Small intestine (tissue), 7 donors: ENCODE measurements at regions not wholly inside any gene's neighbourhood (a gene's known extent, or its start where the extent isn't known, plus 50 kb on each side); places are given as distances from the start of the nearest gene placed in this dataset.
"Not testable (repeated sequence)": the region's sequence is repeated elsewhere in the genome, so short reads cannot be mapped to it uniquely, and the experiment has no call there.

Experiments used
- DNase-seq, 2 donors: peaks; one replicate each; pipeline versions ENCODE4 v3.0.0 to v3.0.0-alpha.2; 2013
- FAIRE-seq: peaks from 2 replicates; lab custom pipeline; 2012; peaks lifted over from hg19 to GRCh38; lab: Jason Lieb, UNC
- H3K27ac ChIP-seq, 3 donors: one replicate each; pipeline ENCODE4 v1.5.1; 2013; ENCODE audit warnings: low read length in 2 of 3, mild to moderate bottlenecking in 2 of 3, control low read depth in 1 of 3, inconsistent platforms in 1 of 3, low read depth in 1 of 3, moderate library complexity in 1 of 3
- H3K27me3 ChIP-seq, 3 donors: one replicate each; pipeline ENCODE4 v1.6.1; 2013; ENCODE audit warnings: low read length in 3 of 3, inconsistent platforms in 1 of 3; ENCODE audit not compliant: control insufficient read depth in 3 of 3, insufficient read depth in 3 of 3
- H3K36me3 ChIP-seq, 3 donors: one replicate each; pipeline ENCODE4 v1.6.1; 2013; ENCODE audit warnings: low read length in 3 of 3, inconsistent platforms in 1 of 3, low read depth in 1 of 3, mild to moderate bottlenecking in 1 of 3, moderate library complexity in 1 of 3; ENCODE audit not compliant: control insufficient read depth in 3 of 3, insufficient read depth in 2 of 3
- H3K4me1 ChIP-seq, 3 donors: one replicate each; pipeline ENCODE4 v1.6.1; 2013; ENCODE audit warnings: low read length in 2 of 3, inconsistent platforms in 1 of 3, low read depth in 1 of 3, mild to moderate bottlenecking in 1 of 3, moderate library complexity in 1 of 3; ENCODE audit not compliant: control insufficient read depth in 3 of 3, insufficient read depth in 2 of 3
- H3K4me3 ChIP-seq, 3 donors: one replicate each; pipeline ENCODE4 v1.5.1; 2013; ENCODE audit warnings: low read length in 3 of 3, control low read depth in 1 of 3, inconsistent platforms in 1 of 3, low read depth in 1 of 3, mild to moderate bottlenecking in 1 of 3, moderate library complexity in 1 of 3
- H3K9me3 ChIP-seq, 2 donors: one replicate each; pipeline ENCODE4 v1.6.1; 2013; ENCODE audit warnings: low read depth in 1 of 2, low read length in 1 of 2; ENCODE audit not compliant: control insufficient read depth in 2 of 2, insufficient read depth in 1 of 2
- WGBS, 3 donors: extraction: QIAGEN DNeasy Blood & Tissue Kit; methylation state at CpG; one replicate each; pipeline ENCODE4 v1.1.7; 2013; 5-methylcytosine and 5-hydroxymethylcytosine counted together
- donor health status: healthy with polysubstance abuse.
- donor health status: control.
- donor health status: control.
- donor health status: Bipolar disorder and iron deficiency.
- donor health status: healthy.

GRCh38 chr7:110507369-110507768, 583.6 kb upstream of the LRRN3 start:
- DNase-seq: no peak
- WGBS, 3 donors: 13 to 65% (median 33%) methylated on average over 1 of the region's 1 CpG
- Histone ChIP-seq H3K36me3 (no peaks in the 10 kb centered on the region), H3K27me3 (no peaks in the 10 kb centered on the region), H3K4me1 (no peaks in the 10 kb centered on the region), H3K4me3 (no peak overlapping the region), H3K27ac (no peak overlapping the region), H3K9me3 (no peaks in the 10 kb centered on the region)
- FAIRE-seq: no peak

GRCh38 chr7:110507832-110508231, 583.1 kb upstream of the LRRN3 start:
- Histone ChIP-seq H3K4me3 (no peak overlapping the region), H3K27me3 (no peaks in the 10 kb centered on the region), H3K9me3 (no peaks in the 10 kb centered on the region), H3K4me1 (no peaks in the 10 kb centered on the region), H3K27ac (no peak overlapping the region), H3K36me3 (no peaks in the 10 kb centered on the region)
- FAIRE-seq (no peak), DNase-seq (no peak)

- H3K27me3 ChIP-seq, H3K4me3 ChIP-seq, H3K36me3 ChIP-seq, H3K4me1 ChIP-seq, FAIRE-seq, H3K27ac ChIP-seq, DNase-seq: not testable (repeated sequence)
- peaks cover 0 to 14% of the 10 kb centered on the region in 2 donors for H3K9me3 ChIP-seq
- 53 to 71% (median 53%) methylated on average over 5 of the region's 5 CpGs for WGBS, 3 donors
These were observed 575.9 kb upstream of the LRRN3 start for GRCh38 chr7:110514975-110515551.

GRCh38 chr7:110519851-110520250, 571.1 kb upstream of the LRRN3 start:
- FAIRE-seq (no peak), DNase-seq (no peak)
- 84 to 91% (median 87%) methylated on average over 7 to 8 of the region's 8 CpGs for WGBS, 3 donors

GRCh38 chr7:110521357-110521911, 569.5 kb upstream of the LRRN3 start:
- H3K36me3 ChIP-seq: no peaks in the 10 kb centered on the region
- H3K27me3 ChIP-seq: no peaks in the 10 kb centered on the region
- H3K9me3 ChIP-seq: peaks cover 0 to 14% of the 10 kb centered on the region in 2 donors
- DNase-seq (peak in 1 of 2 donors; percentile 6), FAIRE-seq (no peak)
- no peak overlapping the region for H3K4me3 ChIP-seq
- 30 to 60% (median 53%) methylated on average over 8 of the region's 8 CpGs for WGBS, 3 donors
- H3K4me1 ChIP-seq: peaks cover 0 to 11% (median 0%) of the 10 kb centered on the region in 3 donors
- H3K27ac ChIP-seq: no peak overlapping the region

More at GRCh38 chr7:110519851-110520250, 571.1 kb upstream of the LRRN3 start:
- Histone ChIP-seq H3K4me1 (peaks cover 0 to 11% (median 0%) of the 10 kb centered on the region in 3 donors), H3K27ac (no peak overlapping the region), H3K36me3 (no peaks in the 10 kb centered on the region), H3K4me3 (no peak overlapping the region), H3K27me3 (no peaks in the 10 kb centered on the region), H3K9me3 (peaks cover 0 to 14% of the 10 kb centered on the region in 2 donors)

GRCh38 chr7:110522061-110522760, 568.7 kb upstream of the LRRN3 start:
- H3K27ac ChIP-seq: peak overlapping the region in 1 of 3 donors; percentile 57
- H3K36me3 ChIP-seq: no peaks in the 10 kb centered on the region
- peaks cover 0 to 14% of the 10 kb centered on the region in 2 donors for H3K9me3 ChIP-seq
- 18 to 58% (median 33%) methylated on average over 5 of the region's 5 CpGs for whole genome bisulfite sequencing, 3 donors
- H3K27me3 ChIP-seq: no peaks in the 10 kb centered on the region
- DNase-seq (peak; percentile 23 to 51), FAIRE-seq (no peak)
- no peak overlapping the region for H3K4me3 ChIP-seq
- H3K4me1 ChIP-seq: peaks cover 0 to 11% (median 0%) of the 10 kb centered on the region in 3 donors

- FAIRE-seq: no peak
These were observed 568.1 kb upstream of the LRRN3 start for GRCh38 chr7:110522761-110523200.

GRCh38 chr7:110529175-110529574, 561.8 kb upstream of the LRRN3 start:
- FAIRE-seq: no peak
- Histone ChIP-seq H3K4me3 (no peak overlapping the region), H3K4me1 (no peaks in the 10 kb centered on the region)

More at GRCh38 chr7:110522761-110523200, 568.1 kb upstream of the LRRN3 start:
- no peaks in the 10 kb centered on the region for H3K36me3 ChIP-seq
- peak; percentile 51 to 77 for DNase-seq
- H3K27ac ChIP-seq: peak overlapping the region in 1 of 3 donors; percentile 57
- peaks cover 0 to 14% of the 10 kb centered on the region in 2 donors for H3K9me3 ChIP-seq
- 13 to 36% (median 30%) methylated on average over 3 of the region's 3 CpGs for WGBS, 3 donors
- no peaks in the 10 kb centered on the region for H3K27me3 ChIP-seq
- peaks cover 0 to 11% (median 0%) of the 10 kb centered on the region in 3 donors for H3K4me1 ChIP-seq
- no peak overlapping the region for H3K4me3 ChIP-seq

More at GRCh38 chr7:110529175-110529574, 561.8 kb upstream of the LRRN3 start:
- DNase-seq: no peak
- Histone ChIP-seq H3K27me3 (no peaks in the 10 kb centered on the region), H3K36me3 (no peaks in the 10 kb centered on the region), H3K9me3 (no peaks in the 10 kb centered on the region), H3K27ac (no peak overlapping the region)
- WGBS, 3 donors: 87 to 88% (median 87%) methylated on average over 2 of the region's 2 CpGs
